Astrocyte of the spinal cord (primary cell): ENCODE measurements at regions not wholly inside any gene's neighbourhood (a gene's known extent, or its start where the extent isn't known, plus 50 kb on each side); places are given as distances from the start of the nearest gene placed in this dataset.

Experiments used
- DNase-seq: peaks from one replicate; pipeline ENCODE4 v3.0.0; 2011; ENCODE audit warnings: low read depth, low spot score
- H3K4me3 ChIP-seq: 2 replicates; pipeline ENCODE4 v1.5.1; 2011; ENCODE audit warnings: low read depth, mild to moderate bottlenecking, low read length, moderate library complexity
- in situ Hi-C: cut with HindIII; loops from 2 replicates; pipeline ENCODE4 v1.10.0; 2017; ENCODE audit warnings: low sequenced_read_pairs
- TF ChIP-seq, protein P1 (sequence below): IDR thresholded peaks from 2 replicates; pipeline ENCODE4 v1.5.1; 2012; ENCODE audit warnings: low read depth, mild to moderate bottlenecking, low read length, inconsistent platforms

GRCh38 chr17:70560471-70560870, 391.1 kb downstream of the KCNJ2 start:
- TF ChIP-seq, protein P1, sequence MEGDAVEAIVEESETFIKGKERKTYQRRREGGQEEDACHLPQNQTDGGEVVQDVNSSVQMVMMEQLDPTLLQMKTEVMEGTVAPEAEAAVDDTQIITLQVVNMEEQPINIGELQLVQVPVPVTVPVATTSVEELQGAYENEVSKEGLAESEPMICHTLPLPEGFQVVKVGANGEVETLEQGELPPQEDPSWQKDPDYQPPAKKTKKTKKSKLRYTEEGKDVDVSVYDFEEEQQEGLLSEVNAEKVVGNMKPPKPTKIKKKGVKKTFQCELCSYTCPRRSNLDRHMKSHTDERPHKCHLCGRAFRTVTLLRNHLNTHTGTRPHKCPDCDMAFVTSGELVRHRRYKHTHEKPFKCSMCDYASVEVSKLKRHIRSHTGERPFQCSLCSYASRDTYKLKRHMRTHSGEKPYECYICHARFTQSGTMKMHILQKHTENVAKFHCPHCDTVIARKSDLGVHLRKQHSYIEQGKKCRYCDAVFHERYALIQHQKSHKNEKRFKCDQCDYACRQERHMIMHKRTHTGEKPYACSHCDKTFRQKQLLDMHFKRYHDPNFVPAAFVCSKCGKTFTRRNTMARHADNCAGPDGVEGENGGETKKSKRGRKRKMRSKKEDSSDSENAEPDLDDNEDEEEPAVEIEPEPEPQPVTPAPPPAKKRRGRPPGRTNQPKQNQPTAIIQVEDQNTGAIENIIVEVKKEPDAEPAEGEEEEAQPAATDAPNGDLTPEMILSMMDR, result no peak
- no peak overlapping the region for H3K4me3 ChIP-seq
- DNase-seq, result no peak
- in situ Hi-C loops, result no loop called here

DNA sequence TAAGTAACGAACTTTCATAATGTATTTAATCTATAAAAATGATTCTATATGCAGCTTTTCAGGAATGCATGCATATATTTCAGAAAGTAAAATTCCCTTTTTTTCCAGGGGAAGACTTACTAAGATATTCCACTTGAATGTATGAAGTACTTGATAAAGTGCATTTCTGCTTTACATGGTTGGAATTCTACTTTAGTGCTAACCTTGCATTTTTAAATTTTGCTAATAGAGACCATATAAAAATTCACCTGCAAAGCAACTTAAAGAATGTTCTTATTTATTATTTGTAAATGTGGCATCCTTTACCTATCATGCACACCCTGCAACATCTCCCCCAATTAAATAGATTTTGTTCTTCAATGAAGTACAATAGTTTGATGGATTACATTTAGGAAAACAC, 392.8 kb downstream of the KCNJ2 start:
- H3K4me3 ChIP-seq, result no peak overlapping the region
- TF ChIP-seq, protein P1, result no peak
- in situ Hi-C loops, result no loop called here
- DNase-seq, result no peak

DNA sequence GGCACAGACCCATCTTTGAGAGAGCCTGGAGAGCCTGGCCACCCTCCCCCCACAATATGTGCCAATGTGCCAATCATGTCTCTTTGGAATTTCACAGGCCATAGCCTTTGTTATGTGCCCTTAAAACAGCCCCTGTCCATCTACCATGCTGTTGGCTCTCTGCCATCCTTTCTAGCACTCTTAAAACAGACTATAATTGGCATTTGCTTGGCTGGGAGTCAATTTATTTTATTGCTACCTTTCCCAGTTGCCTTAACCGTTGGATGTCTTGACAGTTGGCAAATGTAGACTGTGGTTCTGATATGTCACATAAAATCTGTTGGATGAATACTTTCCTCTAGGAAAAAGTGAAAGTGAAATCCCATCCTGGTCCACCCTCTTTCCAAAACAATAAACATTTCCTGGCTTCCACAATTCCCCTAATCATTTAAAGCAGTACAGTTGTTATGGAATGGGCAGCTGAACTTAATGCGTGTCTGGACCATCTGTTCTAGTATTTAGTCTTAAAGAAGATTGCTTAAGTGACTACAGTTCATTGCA, 394.0 kb downstream of the KCNJ2 start:
- in situ Hi-C loops, result no loop called here
- H3K4me3 ChIP-seq, result no peak overlapping the region
- TF ChIP-seq, protein P1, result no peak

DNA sequence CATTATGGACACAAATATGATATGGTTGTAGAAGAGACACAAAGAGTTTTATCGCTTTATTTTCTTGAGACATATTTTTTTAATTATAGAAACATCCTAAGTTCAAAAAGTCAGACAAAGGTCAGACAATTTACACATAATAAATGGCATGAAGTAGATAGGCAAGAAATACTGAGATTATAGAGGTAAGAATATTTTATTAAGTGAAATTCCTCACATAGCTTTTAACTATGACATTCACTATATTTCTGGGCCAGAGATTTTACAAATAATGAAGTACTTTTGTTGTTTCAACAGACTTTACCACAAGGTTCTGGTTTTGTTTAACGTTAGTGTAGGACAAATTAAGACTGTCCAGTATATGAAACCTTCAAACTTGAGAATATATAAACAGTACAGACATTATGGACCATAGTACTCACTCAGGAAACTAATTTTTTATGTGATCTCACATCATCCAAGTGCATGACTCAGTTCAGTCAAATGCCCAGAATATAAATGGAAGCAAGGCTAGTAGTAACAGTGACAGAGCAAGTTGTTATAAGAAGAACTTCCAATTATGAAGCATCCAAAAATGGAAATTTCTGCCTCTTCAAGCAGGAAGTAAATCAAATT, 394.8 kb downstream of the KCNJ2 start:
- H3K4me3 ChIP-seq, result no peak overlapping the region
- TF ChIP-seq, protein P1, result no peak
- in situ Hi-C loops, result no loop called here
- peak; percentile 44 for DNase-seq

More for the DNA sequence above, 394.0 kb downstream of the KCNJ2 start:
- peak; percentile 34 for DNase-seq

DNA sequence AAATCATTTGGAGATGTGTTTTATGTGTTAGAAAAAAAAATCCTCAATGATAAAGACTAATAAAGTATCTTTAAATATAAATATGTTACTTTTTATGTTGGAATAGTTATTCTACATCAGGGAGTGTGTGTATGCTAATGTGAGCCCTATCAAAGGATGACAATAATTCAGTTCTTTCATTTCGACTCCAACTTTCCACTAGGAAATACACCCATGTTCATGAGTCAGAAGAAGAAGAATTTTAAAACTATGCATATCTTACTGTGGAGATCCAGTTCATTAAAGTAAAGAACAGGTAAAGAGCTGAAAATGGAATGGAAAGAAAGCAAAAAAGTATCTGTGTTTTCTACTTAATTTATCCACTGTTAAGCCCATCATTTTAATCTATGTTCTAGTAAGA, 399.8 kb downstream of the KCNJ2 start:
- in situ Hi-C loops, result no loop called here
- H3K4me3 ChIP-seq, result no peak overlapping the region
- no peak for DNase-seq
- TF ChIP-seq, protein P1, result no peak

DNA sequence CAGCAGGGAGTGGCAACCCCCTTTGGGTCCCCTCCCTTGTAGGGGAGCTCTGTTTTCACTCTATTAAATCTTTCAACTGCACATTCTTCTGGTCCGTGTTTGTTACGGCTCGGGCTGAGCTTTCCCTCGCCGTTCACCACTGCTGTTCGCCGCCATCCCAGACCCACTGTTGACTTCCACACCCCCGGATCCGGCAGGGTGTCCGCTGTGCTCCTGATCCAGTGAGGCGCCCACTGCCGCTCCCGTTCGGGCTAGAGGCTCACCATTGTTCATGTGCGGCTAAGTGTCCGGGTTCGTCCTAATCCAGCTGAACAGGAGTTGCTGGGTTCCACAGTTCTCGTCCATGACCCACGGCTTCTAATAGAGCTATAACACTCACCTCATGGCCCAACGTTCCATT, 408.1 kb downstream of the KCNJ2 start:
- no peak for DNase-seq
- H3K4me3 ChIP-seq, result no peak overlapping the region
- TF ChIP-seq, protein P1, result no peak
- in situ Hi-C loops, result no loop called here

DNA sequence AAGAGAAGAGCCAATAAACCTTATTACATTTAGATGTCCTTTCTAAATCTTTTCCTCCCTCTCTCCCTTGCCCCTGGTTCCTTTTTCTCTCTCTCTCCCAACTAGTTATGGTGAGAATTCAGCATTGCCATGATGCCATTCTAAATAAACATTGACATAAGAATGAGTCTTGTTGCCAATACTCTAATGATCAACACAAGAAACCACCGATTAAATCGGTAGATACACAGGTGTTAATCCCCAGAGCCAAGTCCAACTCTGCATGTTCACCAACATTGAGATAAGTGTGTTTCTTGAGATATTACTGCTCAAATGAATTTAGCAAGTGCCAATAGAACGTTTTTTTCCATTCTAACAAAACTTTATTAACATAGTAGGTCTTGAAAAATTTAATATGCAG, 412.1 kb downstream of the KCNJ2 start:
- in situ Hi-C loops, result no loop called here
- TF ChIP-seq, protein P1, result no peak
- no peak for DNase-seq
- H3K4me3 ChIP-seq, result no peak overlapping the region
